Left ventricle myocardium superior (tissue), 1 donor: ENCODE measurements at regions not wholly inside any gene's neighbourhood (a gene's known extent, or its start where the extent isn't known, plus 50 kb on each side); places are given as distances from the start of the nearest gene placed in this dataset.
A peak's percentile ranks its signal among the peaks of the same experiment; 100 is the strongest.
"Not testable (repeated sequence)": the region's sequence is repeated elsewhere in the genome, so short reads cannot be mapped to it uniquely, and the experiment has no call there.

ENCODE experiments used
- ATAC-seq: fragments of 200-7000 bp; cut with Tn5 transposase; one replicate; pipeline ENCODE4 v1.9.1; 2020; ENCODE audit warnings: mild to moderate bottlenecking, moderate library complexity
- DNase-seq: peaks from one replicate; pipeline ENCODE4 v3.0.0-alpha.2; 2020
- intact Hi-C: fragments of 100-400 bp; cut with micrococcal nuclease; formaldehyde crosslinking; loops from one replicate; pipeline ENCODE4 v1.11.0; 2022
- donor health status: DM: no; HTN: yes; CAD: no; lungs with severe emphysema.

GRCh38 chr4:67412153-67412712 lies 133.1 kb downstream of the CENPC start:
- DNase-seq, intact Hi-C loops, ATAC-seq: not testable (repeated sequence)

GRCh38 chr4:67403342-67403741 lies 142.0 kb downstream of the CENPC start:
- ATAC-seq (no peak), DNase-seq (no peak)
- intact Hi-C loops, result no loop called here

GRCh38 chr4:67401902-67402301 lies 143.4 kb downstream of the CENPC start:
- ATAC-seq (no peak), DNase-seq (no peak)
- intact Hi-C loops, result no loop called here

- DNase-seq (no peak), ATAC-seq (no peak)
- intact Hi-C loops, result no loop called here
Observed at GRCh38 chr4:67397931-67398330, 147.4 kb downstream of the CENPC start.

GRCh38 chr4:67397031-67397430 lies 148.3 kb downstream of the CENPC start:
- ATAC-seq (no peak), DNase-seq (no peak)
- intact Hi-C loops, result no loop called here

GRCh38 chr4:67396008-67396407 lies 149.3 kb downstream of the CENPC start:
- ATAC-seq (no peak), DNase-seq (no peak)
- intact Hi-C loops, result no loop called here

GRCh38 chr4:67394879-67395278 lies 150.4 kb downstream of the CENPC start:
- DNase-seq (no peak), ATAC-seq (no peak)
- intact Hi-C loops, result no loop called here

- DNase-seq, result no peak
- intact Hi-C loops, result no loop called here
- no peak for ATAC-seq
Observed at GRCh38 chr4:67393699-67394281, 151.5 kb downstream of the CENPC start.

GRCh38 chr4:67393007-67393406 lies 152.3 kb downstream of the CENPC start:
- intact Hi-C loops, result no loop called here
- DNase-seq, result no peak

GRCh38 chr4:67381406-67381804 lies 163.9 kb downstream of the CENPC start:
- intact Hi-C loops, DNase-seq, ATAC-seq: not testable (repeated sequence)

More at GRCh38 chr4:67393007-67393406, 152.3 kb downstream of the CENPC start:
- ATAC-seq, result no peak

- intact Hi-C loops, ATAC-seq, DNase-seq: not testable (repeated sequence)
Observed at GRCh38 chr4:67380702-67381405, 164.4 kb downstream of the CENPC start.

- intact Hi-C loops, result no loop called here
- DNase-seq (no peak), ATAC-seq (no peak)
Observed at GRCh38 chr4:67380154-67380553, 165.1 kb downstream of the CENPC start.

- intact Hi-C loops, result no loop called here
- ATAC-seq (no peak), DNase-seq (no peak)
Observed at GRCh38 chr4:67375291-67375690, 170.0 kb downstream of the CENPC start.

- intact Hi-C loops, result no loop called here
- DNase-seq (no peak), ATAC-seq (peak; percentile 61)
Observed at GRCh38 chr4:67371615-67372014, 173.7 kb downstream of the CENPC start.

GRCh38 chr4:67366311-67366861 lies 178.9 kb downstream of the CENPC start:
- intact Hi-C loops, result no loop called here
- ATAC-seq, result no peak
- no peak for DNase-seq

GRCh38 chr4:67365661-67366245 lies 179.6 kb downstream of the CENPC start:
- DNase-seq (no peak), ATAC-seq (no peak)
- intact Hi-C loops, result no loop called here

- no peak for DNase-seq
- intact Hi-C loops, result no loop called here
- ATAC-seq, result no peak
Observed at GRCh38 chr4:67355806-67356205, 189.5 kb downstream of the CENPC start.

GRCh38 chr4:67346654-67347053 lies 198.6 kb downstream of the CENPC start:
- DNase-seq, result no peak
- no peak for ATAC-seq
- intact Hi-C loops, result no loop called here

GRCh38 chr4:67344594-67345380 lies 200.5 kb downstream of the CENPC start:
- no peak for ATAC-seq

More at GRCh38 chr4:67344594-67345380, 200.5 kb downstream of the CENPC start:
- intact Hi-C loops, result no loop called here
- no peak for DNase-seq
